AG08396 (cell line): ENCODE measurements at regions not wholly inside any gene's neighbourhood (a gene's known extent, or its start where the extent isn't known, plus 50 kb on each side); places are given as distances from the start of the nearest gene placed in this dataset.

Experiments used
- DNase-seq: peaks from one replicate; pipeline ENCODE4 v3.0.0; 2012; ENCODE audit warnings: low spot score, mixed read lengths

- no peak for DNase-seq
Observed at GRCh38 chr9:105828171-105828570, 133.8 kb downstream of the TMEM38B start.

- DNase-seq = no peak
Observed at GRCh38 chr9:105828596-105829213, 134.4 kb downstream of the TMEM38B start.

GRCh38 chr9:105830461-105830860, 136.1 kb downstream of the TMEM38B start:
- no peak for DNase-seq

- no peak for DNase-seq
Observed at GRCh38 chr9:105832096-105832710, 137.9 kb downstream of the TMEM38B start.

GRCh38 chr9:105833271-105833975, 139.1 kb downstream of the TMEM38B start:
- DNase-seq = no peak

GRCh38 chr9:105834404-105834803, 140.1 kb downstream of the TMEM38B start:
- no peak for DNase-seq

- DNase-seq = no peak
Observed at GRCh38 chr9:105835721-105836120, 141.4 kb downstream of the TMEM38B start.

- no peak for DNase-seq
Observed at GRCh38 chr9:105836936-105837660, 142.8 kb downstream of the TMEM38B start.

- DNase-seq = no peak
Observed at GRCh38 chr9:105841562-105841961, 147.2 kb downstream of the TMEM38B start.

GRCh38 chr9:105842023-105842644, 147.8 kb downstream of the TMEM38B start:
- peak; percentile 37 for DNase-seq

- no peak for DNase-seq
Observed at GRCh38 chr9:105846825-105847224, 152.5 kb downstream of the TMEM38B start.

GRCh38 chr9:105850852-105851500, 156.6 kb downstream of the TMEM38B start:
- no peak for DNase-seq

GRCh38 chr9:105854026-105854782, 159.9 kb downstream of the TMEM38B start:
- DNase-seq = no peak

GRCh38 chr9:105854783-105855724, 160.7 kb downstream of the TMEM38B start:
- DNase-seq = no peak

GRCh38 chr9:105855987-105856386, 161.6 kb downstream of the TMEM38B start:
- no peak for DNase-seq

- no peak for DNase-seq
Observed at GRCh38 chr9:105858006-105858690, 163.8 kb downstream of the TMEM38B start.

GRCh38 chr9:105858877-105859276, 164.5 kb downstream of the TMEM38B start:
- no peak for DNase-seq

- DNase-seq = no peak
Observed at GRCh38 chr9:105859428-105860091, 165.2 kb downstream of the TMEM38B start.

- no peak for DNase-seq
Observed at GRCh38 chr9:105860516-105860915, 166.2 kb downstream of the TMEM38B start.
